Adipocyte (in vitro differentiated cells): ENCODE measurements at regions not wholly inside any gene's neighbourhood (a gene's known extent, or its start where the extent isn't known, plus 50 kb on each side); places are given as distances from the start of the nearest gene placed in this dataset.

Source experiments
- DNase-seq: peaks from one replicate; pipeline ENCODE4 v3.0.0-alpha.2; 2015; ENCODE audit warnings: low read depth
- H3K27me3 ChIP-seq: replicated peaks from 2 replicates; pipeline ENCODE4 v1.7.0; 2013; ENCODE audit warnings: mild to moderate bottlenecking, low read length, moderate library complexity; ENCODE audit not compliant: control insufficient read depth, insufficient read depth
- H3K36me3 ChIP-seq: 2 replicates; pipeline ENCODE4 v1.7.0; 2013; ENCODE audit warnings: low read length, mild to moderate bottlenecking, moderate library complexity; ENCODE audit not compliant: control insufficient read depth, insufficient read depth, severe bottlenecking
- H3K4me1 ChIP-seq: 2 replicates; pipeline ENCODE4 v1.7.0; 2013; ENCODE audit warnings: mild to moderate bottlenecking, low read length, moderate library complexity; ENCODE audit not compliant: control insufficient read depth, insufficient read depth
- H3K4me3 ChIP-seq: 2 replicates; pipeline ENCODE4 v1.7.0; 2013; ENCODE audit warnings: mild to moderate bottlenecking, low read length, moderate library complexity
- H3K9ac ChIP-seq: 2 replicates; pipeline ENCODE4 v1.7.0; 2013; ENCODE audit warnings: mild to moderate bottlenecking, low read length, moderate library complexity
- H3K9me3 ChIP-seq: 2 replicates; pipeline ENCODE4 v1.7.0; 2013; ENCODE audit warnings: mild to moderate bottlenecking, low read length, moderate library complexity; ENCODE audit not compliant: control insufficient read depth

DNA sequence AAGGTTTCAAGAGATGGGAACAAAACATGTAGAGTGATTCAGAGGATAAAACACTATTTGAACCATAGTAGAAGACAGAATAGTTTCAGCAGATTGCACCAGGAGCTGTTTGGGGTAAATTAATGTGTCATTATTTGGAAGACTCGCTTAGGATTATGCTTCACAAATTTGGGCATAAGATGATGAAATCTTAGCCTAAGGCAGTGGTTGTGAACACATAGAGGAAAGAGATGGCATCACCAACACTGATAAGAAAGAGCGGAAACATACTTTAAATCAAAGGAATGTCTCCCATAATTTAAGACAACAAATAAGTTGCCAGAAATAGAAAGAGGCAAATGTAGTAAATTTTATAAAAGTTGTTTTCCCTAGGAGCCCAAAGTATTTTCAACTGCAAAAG is 66.1 kb upstream of the TBCA start:
- DNase-seq = peak; percentile 75
- no peaks in the 10 kb centered on the region for H3K4me1 ChIP-seq
- H3K36me3 ChIP-seq = no peaks in the 10 kb centered on the region
- no peak overlapping the region for H3K9ac ChIP-seq
- H3K27me3 ChIP-seq = no peaks in the 10 kb centered on the region
- H3K9me3 ChIP-seq = no peaks in the 10 kb centered on the region
- no peak overlapping the region for H3K4me3 ChIP-seq

DNA sequence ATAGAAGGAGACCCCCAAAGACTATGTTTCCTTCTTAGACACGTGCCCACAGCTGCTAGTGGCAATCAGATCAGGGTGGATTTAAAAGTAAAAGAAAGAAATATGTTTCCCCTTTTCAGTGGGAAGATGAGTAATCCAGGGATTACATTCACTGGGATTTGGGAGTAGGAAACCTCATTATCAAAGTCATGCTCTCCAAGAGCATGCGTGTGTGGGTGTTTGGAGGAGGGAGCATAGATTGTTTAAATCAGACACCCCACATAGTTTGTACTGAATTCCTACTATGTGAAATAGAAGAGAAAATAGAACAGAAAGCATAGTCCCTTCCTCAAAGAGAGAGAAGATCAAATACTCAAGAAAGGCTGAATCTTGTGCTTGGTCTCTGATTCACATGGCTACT is 65.5 kb upstream of the TBCA start:
- no peaks in the 10 kb centered on the region for H3K9me3 ChIP-seq
- H3K4me1 ChIP-seq = no peaks in the 10 kb centered on the region
- H3K27me3 ChIP-seq = no peaks in the 10 kb centered on the region
- H3K36me3 ChIP-seq = no peaks in the 10 kb centered on the region
- H3K9ac ChIP-seq = no peak overlapping the region
- DNase-seq = no peak
- H3K4me3 ChIP-seq = no peak overlapping the region

- no peaks in the 10 kb centered on the region for H3K9me3 ChIP-seq
- H3K36me3 ChIP-seq = no peaks in the 10 kb centered on the region
- H3K9ac ChIP-seq = no peak overlapping the region
- DNase-seq = no peak
- no peaks in the 10 kb centered on the region for H3K4me1 ChIP-seq
- H3K27me3 ChIP-seq = no peaks in the 10 kb centered on the region
- no peak overlapping the region for H3K4me3 ChIP-seq
Observed at GRCh38 chr5:77840930-77841329, 64.8 kb upstream of the TBCA start.

DNA sequence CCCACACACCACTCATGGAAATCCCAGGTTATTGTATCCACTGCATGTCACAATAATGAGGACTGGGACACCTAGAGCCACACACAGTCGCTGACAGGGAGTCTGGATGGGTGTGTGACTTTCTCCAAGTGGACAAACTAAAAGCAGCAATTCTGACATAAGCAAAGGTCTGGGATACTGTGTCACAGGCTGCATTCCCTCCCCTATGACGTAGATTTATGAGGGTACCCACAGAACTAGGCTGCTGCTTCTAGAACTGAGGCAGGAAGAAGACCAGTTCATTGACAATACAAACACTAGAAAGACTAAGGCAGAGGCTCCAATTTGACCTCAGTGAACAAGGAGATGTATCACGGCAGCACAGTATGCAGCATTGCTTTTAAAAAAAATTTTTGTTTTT is 63.6 kb upstream of the TBCA start:
- H3K4me3 ChIP-seq = no peak overlapping the region
- no peaks in the 10 kb centered on the region for H3K27me3 ChIP-seq
- H3K9me3 ChIP-seq = no peaks in the 10 kb centered on the region
- H3K36me3 ChIP-seq = no peaks in the 10 kb centered on the region
- H3K4me1 ChIP-seq = no peaks in the 10 kb centered on the region
- no peak overlapping the region for H3K9ac ChIP-seq
- DNase-seq = no peak

DNA sequence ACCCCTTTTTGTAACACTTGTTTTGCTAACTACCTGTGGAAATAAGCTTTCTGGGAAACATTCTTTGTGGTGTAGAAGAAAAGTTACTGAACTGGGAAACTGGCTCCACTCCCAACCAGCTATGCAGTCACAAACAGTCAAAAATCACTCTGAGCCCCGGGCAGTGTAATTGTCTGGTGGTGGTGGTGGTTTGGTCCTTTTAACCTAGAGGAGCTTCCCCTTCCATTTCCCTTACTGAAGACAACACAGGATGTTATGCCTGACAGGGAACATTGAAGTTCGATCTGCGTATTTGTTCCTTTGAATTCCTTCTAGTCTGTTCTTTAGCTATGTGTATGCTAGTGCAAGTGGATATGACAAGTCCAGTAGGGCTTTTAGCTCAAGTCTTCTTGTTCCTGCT is 56.8 kb upstream of the TBCA start:
- DNase-seq = no peak
- peaks cover 9% of the 10 kb centered on the region for H3K27me3 ChIP-seq
- H3K4me1 ChIP-seq = no peaks in the 10 kb centered on the region
- no peak overlapping the region for H3K9ac ChIP-seq
- no peaks in the 10 kb centered on the region for H3K36me3 ChIP-seq
- no peaks in the 10 kb centered on the region for H3K9me3 ChIP-seq
- H3K4me3 ChIP-seq = no peak overlapping the region

GRCh38 chr5:77832166-77832770 is 56.1 kb upstream of the TBCA start:
- no peak for DNase-seq
- Histone ChIP-seq H3K36me3 (no peaks in the 10 kb centered on the region), H3K4me1 (no peaks in the 10 kb centered on the region), H3K27me3 (peaks cover 9% of the 10 kb centered on the region), H3K9ac (no peak overlapping the region), H3K9me3 (no peaks in the 10 kb centered on the region), H3K4me3 (no peak overlapping the region)

DNA sequence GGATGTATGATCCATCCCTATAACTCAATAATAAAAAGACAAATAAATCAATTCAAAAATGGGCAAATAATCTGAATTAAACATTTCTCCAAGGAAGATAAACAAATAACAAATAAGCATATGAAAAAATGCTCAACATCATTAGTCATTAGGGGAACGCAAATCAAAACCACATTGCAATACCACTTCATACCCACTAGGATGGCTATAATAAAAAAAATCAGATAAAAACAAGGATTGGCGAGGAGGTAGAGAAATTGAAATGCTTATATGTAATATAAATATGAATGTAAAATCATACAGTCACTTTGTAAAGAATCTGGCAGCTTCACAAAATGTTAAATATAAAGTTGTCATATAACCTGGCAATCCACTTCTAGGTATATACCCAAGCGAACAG is 52.3 kb upstream of the TBCA start:
- Histone ChIP-seq H3K9ac (no peak overlapping the region), H3K36me3 (no peaks in the 10 kb centered on the region), H3K4me3 (no peak overlapping the region), H3K27me3 (peaks cover 8% of the 10 kb centered on the region), H3K9me3 (no peaks in the 10 kb centered on the region), H3K4me1 (no peaks in the 10 kb centered on the region)
- no peak for DNase-seq
